GM19351 (cell line): ENCODE measurements at regions not wholly inside any gene's neighbourhood (a gene's known extent, or its start where the extent isn't known, plus 50 kb on each side); places are given as distances from the start of the nearest gene placed in this dataset.

ENCODE experiments used
- ATAC-seq: cut with Tn5 transposase; IDR thresholded peaks from one replicate; pipeline ENCODE4 v1.9.1; 2021; ENCODE audit warnings: mild to moderate bottlenecking, moderate library complexity; ENCODE audit not compliant: unreplicated experiment

- no peak for ATAC-seq
Measured at GRCh38 chr2:228866044-228866443, 405.0 kb downstream of the PID1 start.

- ATAC-seq: no peak
Measured at GRCh38 chr2:228864131-228864530, 407.0 kb downstream of the PID1 start.

- no peak for ATAC-seq
Measured at GRCh38 chr2:228860601-228861285, 410.3 kb downstream of the PID1 start.

- ATAC-seq: no peak
Measured at GRCh38 chr2:228853151-228853550, 417.9 kb downstream of the PID1 start.

- no peak for ATAC-seq
Measured at GRCh38 chr2:228848638-228849037, 422.4 kb downstream of the PID1 start.

- no peak for ATAC-seq
Measured at GRCh38 chr2:228847684-228848083, 423.4 kb downstream of the PID1 start.

- ATAC-seq: no peak
Measured at GRCh38 chr2:228846161-228846560, 424.9 kb downstream of the PID1 start.

- no peak for ATAC-seq
Measured at GRCh38 chr2:228845162-228845925, 425.7 kb downstream of the PID1 start.

GRCh38 chr2:228841877-228842276 is 429.2 kb downstream of the PID1 start:
- no peak for ATAC-seq

- ATAC-seq: no peak
Measured at GRCh38 chr2:228841475-228841874, 429.6 kb downstream of the PID1 start.

GRCh38 chr2:228840743-228841114 is 430.4 kb downstream of the PID1 start:
- ATAC-seq: no peak

- no peak for ATAC-seq
Measured at GRCh38 chr2:228840113-228840742, 430.9 kb downstream of the PID1 start.

- no peak for ATAC-seq
Measured at GRCh38 chr2:228839421-228839876, 431.6 kb downstream of the PID1 start.

- no peak for ATAC-seq
Measured at GRCh38 chr2:228838819-228839218, 432.3 kb downstream of the PID1 start.

- ATAC-seq: no peak
Measured at GRCh38 chr2:228828397-228828796, 442.7 kb downstream of the PID1 start.

GRCh38 chr2:228827056-228827700 is 443.9 kb downstream of the PID1 start:
- no peak for ATAC-seq

- no peak for ATAC-seq
Measured at GRCh38 chr2:228819701-228820100, 451.4 kb downstream of the PID1 start.

GRCh38 chr2:228802181-228803071 is 468.7 kb downstream of the PID1 start:
- ATAC-seq: no peak

GRCh38 chr2:228801451-228801850 is 469.6 kb downstream of the PID1 start:
- no peak for ATAC-seq

- ATAC-seq: no peak
Measured at GRCh38 chr2:228799208-228799588, 471.9 kb downstream of the PID1 start.
